ENCODE measurements at regions not wholly inside any gene's neighbourhood (a gene's known extent, or its start where the extent isn't known, plus 50 kb on each side); places are given as distances from the start of the nearest gene placed in this dataset.

GRCh38 chr4:188552741-188553275 lies 413.6 kb downstream of the TRIML1 start:
- DNase-seq (ENCODE audit: low read depth) = no peak

GRCh38 chr4:188554413-188554812 lies 415.2 kb downstream of the TRIML1 start:
- no peak for DNase-seq (ENCODE audit: low read depth)

GRCh38 chr4:188573104-188573503 lies 433.9 kb downstream of the TRIML1 start:
- no peak for DNase-seq (ENCODE audit: low read depth)

GRCh38 chr4:188578657-188579056 lies 439.4 kb downstream of the TRIML1 start:
- DNase-seq (ENCODE audit: low read depth) = no peak

GRCh38 chr4:188596021-188596420 lies 456.8 kb downstream of the TRIML1 start:
- no peak for DNase-seq (ENCODE audit: low read depth)

GRCh38 chr4:188603646-188604045 lies 464.4 kb downstream of the TRIML1 start:
- DNase-seq (ENCODE audit: low read depth) = no peak

GRCh38 chr4:188606635-188607034 lies 467.4 kb downstream of the TRIML1 start:
- DNase-seq (ENCODE audit: low read depth) = no peak

- no peak for DNase-seq (ENCODE audit: low read depth)
These were observed 471.9 kb downstream of the TRIML1 start for GRCh38 chr4:188611143-188611542.

GRCh38 chr4:188612659-188613058 lies 473.4 kb downstream of the TRIML1 start:
- DNase-seq (ENCODE audit: low read depth) = no peak

- DNase-seq (ENCODE audit: low read depth) = no peak
These were observed 474.7 kb downstream of the TRIML1 start for GRCh38 chr4:188613976-188614375.

- DNase-seq (ENCODE audit: low read depth) = no peak
These were observed 480.4 kb downstream of the TRIML1 start for GRCh38 chr4:188619456-188620149.

GRCh38 chr4:188620608-188621007 lies 481.4 kb downstream of the TRIML1 start:
- no peak for DNase-seq (ENCODE audit: low read depth)

GRCh38 chr4:188623314-188623854 lies 484.1 kb downstream of the TRIML1 start:
- DNase-seq (ENCODE audit: low read depth) = no peak

GRCh38 chr4:188624370-188624769 lies 485.1 kb downstream of the TRIML1 start:
- DNase-seq (ENCODE audit: low read depth) = no peak

GRCh38 chr4:188627892-188628291 lies 488.7 kb downstream of the TRIML1 start:
- DNase-seq (ENCODE audit: low read depth) = no peak

- no peak for DNase-seq (ENCODE audit: low read depth)
These were observed 500.3 kb downstream of the TRIML1 start for GRCh38 chr4:188639479-188640100.

- no peak for DNase-seq (ENCODE audit: low read depth)
These were observed 508.7 kb downstream of the TRIML1 start for GRCh38 chr4:188647820-188648370.

- no peak for DNase-seq (ENCODE audit: low read depth)
These were observed 510.4 kb downstream of the TRIML1 start for GRCh38 chr4:188649635-188650034.

GRCh38 chr4:188650516-188650915 lies 511.3 kb downstream of the TRIML1 start:
- DNase-seq (ENCODE audit: low read depth) = no peak

- DNase-seq (ENCODE audit: low read depth) = no peak
These were observed 518.1 kb downstream of the TRIML1 start for GRCh38 chr4:188657365-188657764.

- no peak for DNase-seq (ENCODE audit: low read depth)
These were observed 519.8 kb downstream of the TRIML1 start for GRCh38 chr4:188658958-188659522.

GRCh38 chr4:188660796-188661195 lies 521.6 kb downstream of the TRIML1 start:
- no peak for DNase-seq (ENCODE audit: low read depth)

GRCh38 chr4:188661502-188661901 lies 522.3 kb downstream of the TRIML1 start:
- no peak for DNase-seq (ENCODE audit: low read depth)

Measured in activated T-cell treated with anti-CD3 and anti-CD28 coated beads for 24 hours (primary cell).